ENCODE measurements at regions not wholly inside any gene's neighbourhood (a gene's known extent, or its start where the extent isn't known, plus 50 kb on each side); places are given as distances from the start of the nearest gene placed in this dataset.

GRCh38 chr3:72210261-72210660, 425.3 kb upstream of the PROK2 start:
- Histone ChIP-seq H3K4me2 (ENCODE audit: insufficient read depth, low read length) (no peak overlapping the region), H3K4me1 (ENCODE audit: control insufficient read depth, extremely low read depth, insufficient read depth, low read length) (no peaks in the 10 kb centered on the region), H3K79me2 (ENCODE audit: control insufficient read depth, insufficient read depth, low read length) (no peaks in the 10 kb centered on the region), H4K20me1 (replicated peaks; ENCODE audit: control insufficient read depth, extremely low read depth, insufficient read depth, low read length) (no peaks in the 10 kb centered on the region), H3K27me3 (ENCODE audit: control insufficient read depth in 2 of 2, insufficient read depth in 2 of 2, low read length in 2 of 2) (peaks cover 2 to 7% of the 10 kb centered on the region in 2 experiments), H3K27ac (ENCODE audit: insufficient read depth, low read depth, low read length) (no peak overlapping the region), H3K36me3 (ENCODE audit: control insufficient read depth in 2 of 2, extremely low read depth in 1 of 2, insufficient read depth in 2 of 2, low read length in 2 of 2) (no peaks in the 10 kb centered on the region), H2AFZ (ENCODE audit: low read depth, low read length) (no peak overlapping the region), H3K9ac (replicated peaks; ENCODE audit: extremely low read depth, insufficient read depth, low read length) (no peak overlapping the region), H3K4me3 (replicated peaks in 1 of 3; ENCODE audit: insufficient read depth in 1 of 3, low read depth in 1 of 3, low read length in 3 of 3) (no peak overlapping the region), H3K9me3 (replicated peaks; ENCODE audit: control insufficient read depth, insufficient read depth, low read length) (no peaks in the 10 kb centered on the region), H3K9me1 (replicated peaks; ENCODE audit: control insufficient read depth, extremely low read depth, insufficient read depth, low read length) (no peaks in the 10 kb centered on the region)
- dilution Hi-C loops (cut with MboI; ENCODE audit: extremely low pct_ligation_motif_present, low sequenced_read_pairs) (no loop called here), intact Hi-C loops (cut with micrococcal nuclease) (no loop called here)
- TF ChIP-seq POLR2A (IDR thresholded peaks at IDR 0.05; ENCODE audit: low read depth, low read length) (no peak), JUN (IDR thresholded peaks at IDR 0.05; ENCODE audit: borderline replicate concordance, insufficient read depth, insufficient read length, low read depth) (no peak), POLR2AphosphoS5 (IDR thresholded peaks at IDR 0.05; ENCODE audit: insufficient read depth, low read depth, low read length) (no peak)
- FAIRE-seq: no peak
- DNase-seq (ENCODE audit: low read depth, low spot score): no peak
- BruUV-seq (replicated peaks): no TSS peak
- ChIA-PET CTCF (no interaction called here), POLR2A (no interaction called here)

GRCh38 chr3:72205297-72205826, 420.4 kb upstream of the PROK2 start:
- Histone ChIP-seq H3K36me3 (ENCODE audit: control insufficient read depth in 2 of 2, extremely low read depth in 1 of 2, insufficient read depth in 2 of 2, low read length in 2 of 2) (no peaks in the 10 kb centered on the region), H2AFZ (ENCODE audit: low read depth, low read length) (no peak overlapping the region), H3K9me3 (replicated peaks; ENCODE audit: control insufficient read depth, insufficient read depth, low read length) (no peaks in the 10 kb centered on the region), H3K4me1 (ENCODE audit: control insufficient read depth, extremely low read depth, insufficient read depth, low read length) (no peaks in the 10 kb centered on the region), H3K9ac (replicated peaks; ENCODE audit: extremely low read depth, insufficient read depth, low read length) (no peak overlapping the region), H3K4me3 (replicated peaks in 1 of 3; ENCODE audit: insufficient read depth in 1 of 3, low read depth in 1 of 3, low read length in 3 of 3) (no peak overlapping the region), H3K4me2 (ENCODE audit: insufficient read depth, low read length) (no peak overlapping the region), H3K9me1 (replicated peaks; ENCODE audit: control insufficient read depth, extremely low read depth, insufficient read depth, low read length) (no peaks in the 10 kb centered on the region), H3K27ac (ENCODE audit: insufficient read depth, low read depth, low read length) (no peak overlapping the region), H3K27me3 (ENCODE audit: control insufficient read depth in 2 of 2, insufficient read depth in 2 of 2, low read length in 2 of 2) (peaks cover 10% of the 10 kb centered on the region in 2 experiments), H3K79me2 (ENCODE audit: control insufficient read depth, insufficient read depth, low read length) (no peaks in the 10 kb centered on the region), H4K20me1 (replicated peaks; ENCODE audit: control insufficient read depth, extremely low read depth, insufficient read depth, low read length) (no peaks in the 10 kb centered on the region)
- intact Hi-C loops (cut with micrococcal nuclease): no loop called here
- no peak for FAIRE-seq
- no peak for DNase-seq (ENCODE audit: low read depth, low spot score)
- no TSS peak for BruUV-seq (replicated peaks)
- ChIA-PET POLR2A (no interaction called here), CTCF (no interaction called here)
- TF ChIP-seq FOS (IDR thresholded peaks at IDR 0.05; ENCODE audit: borderline replicate concordance, insufficient read depth, low read length) (no peak), POLR2A (IDR thresholded peaks at IDR 0.05; ENCODE audit: low read depth, low read length) (no peak), GATA2 (IDR thresholded peaks at IDR 0.05; ENCODE audit: insufficient read depth, insufficient read length, low read depth, low read length) (no peak), CTCF (IDR thresholded peaks at IDR 0.05; ENCODE audit: extremely low read depth in 1 of 2, insufficient read depth in 1 of 2, low read depth in 1 of 2, low read length in 2 of 2) (no peak), MYC (IDR thresholded peaks at IDR 0.05; ENCODE audit: low read depth, low read length) (no peak), POLR2AphosphoS5 (IDR thresholded peaks at IDR 0.05; ENCODE audit: insufficient read depth, low read depth, low read length) (no peak), EZH2 (IDR thresholded peaks at IDR 0.05; ENCODE audit: borderline replicate concordance, low read depth, low read length, severe bottlenecking) (no peak), MAX (IDR thresholded peaks at IDR 0.05; ENCODE audit: insufficient read depth, insufficient read length) (no peak), JUN (IDR thresholded peaks at IDR 0.05; ENCODE audit: borderline replicate concordance, insufficient read depth, insufficient read length, low read depth) (no peak)
- dilution Hi-C loops (cut with MboI; ENCODE audit: extremely low pct_ligation_motif_present, low sequenced_read_pairs): no loop called here

Data from endothelial cell of umbilical vein (primary cell).